Stimulated activated CD4-positive, alpha-beta T cell treated with anti-CD3 and anti-CD28 coated beads, TNF-alpha, amount 100 ng/mL, for 24 hours (primary cell): ENCODE measurements at regions not wholly inside any gene's neighbourhood (a gene's known extent, or its start where the extent isn't known, plus 50 kb on each side); places are given as distances from the start of the nearest gene placed in this dataset.
"Not testable (repeated sequence)": the region's sequence is repeated elsewhere in the genome, so short reads cannot be mapped to it uniquely, and the experiment has no call there.

Source experiments
- DNase-seq, 3 experiments: peaks; one replicate each; pipeline ENCODE4 v3.0.0-alpha.2; 2020; ENCODE audit warnings: low read depth in 3 of 3

GRCh38 chr21:35504277-35504676 is 455.2 kb upstream of the RUNX1 start:
- DNase-seq = no peak

- no peak for DNase-seq
Observed at GRCh38 chr21:35503671-35504070, 454.6 kb upstream of the RUNX1 start.

- no peak for DNase-seq
Observed at GRCh38 chr21:35502821-35503220, 453.7 kb upstream of the RUNX1 start.

GRCh38 chr21:35497522-35497921 is 448.4 kb upstream of the RUNX1 start:
- not testable (repeated sequence) for DNase-seq

DNA sequence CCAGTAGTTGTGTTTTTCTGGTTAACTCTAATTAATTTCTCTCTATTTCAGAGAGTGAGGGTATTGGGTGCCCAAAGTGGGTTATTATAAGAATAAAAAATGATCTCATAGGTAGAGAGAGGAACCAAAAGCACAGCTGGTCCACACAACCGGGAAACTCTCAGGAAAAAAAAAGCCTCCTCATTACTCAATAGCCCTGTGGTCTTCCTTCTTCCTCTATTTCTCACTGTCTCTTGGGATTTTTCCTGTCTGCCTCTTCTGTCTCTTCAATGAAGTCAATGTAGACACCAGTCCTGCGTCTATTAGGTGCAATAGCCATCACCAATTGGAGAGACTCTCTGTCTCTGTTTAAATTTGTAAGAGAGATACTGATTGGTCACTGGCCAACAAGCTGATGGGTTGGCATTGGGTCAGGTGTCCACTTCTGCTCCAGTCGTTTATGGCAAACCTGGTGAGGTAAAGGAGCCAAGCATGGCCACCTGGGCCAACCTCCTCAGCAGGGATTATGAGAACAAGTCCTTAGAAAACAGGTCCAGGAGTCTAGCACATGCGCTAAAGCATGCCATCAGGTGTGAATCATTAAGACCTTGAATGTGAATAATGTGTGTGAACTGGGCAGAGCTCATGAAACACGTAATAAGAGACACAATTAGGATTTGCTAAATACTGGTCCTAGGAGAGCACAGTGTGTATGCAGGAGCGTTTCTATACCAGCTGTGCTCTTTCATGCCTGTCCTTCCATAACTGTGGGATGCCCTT is 443.0 kb upstream of the RUNX1 start:
- no peak for DNase-seq

DNA sequence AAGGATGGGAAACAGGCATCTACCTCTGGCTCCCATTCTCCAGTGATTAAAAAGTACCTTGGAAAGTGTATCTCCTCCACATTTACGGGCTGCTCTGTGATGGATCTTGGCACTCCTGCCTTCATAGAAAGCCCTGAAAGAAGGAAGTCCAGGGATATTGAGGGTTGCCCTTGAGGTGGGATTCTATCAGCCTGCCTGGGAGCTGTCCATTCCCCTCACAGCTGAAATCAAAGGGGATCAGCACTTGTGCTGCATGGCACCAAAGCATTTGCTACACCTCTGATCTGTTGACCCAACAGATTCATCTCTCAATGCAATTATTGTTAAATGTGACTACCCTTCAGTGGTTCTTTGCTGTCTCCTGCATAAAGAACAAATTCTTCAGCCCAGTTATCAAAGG is 442.0 kb upstream of the RUNX1 start:
- DNase-seq = no peak

DNA sequence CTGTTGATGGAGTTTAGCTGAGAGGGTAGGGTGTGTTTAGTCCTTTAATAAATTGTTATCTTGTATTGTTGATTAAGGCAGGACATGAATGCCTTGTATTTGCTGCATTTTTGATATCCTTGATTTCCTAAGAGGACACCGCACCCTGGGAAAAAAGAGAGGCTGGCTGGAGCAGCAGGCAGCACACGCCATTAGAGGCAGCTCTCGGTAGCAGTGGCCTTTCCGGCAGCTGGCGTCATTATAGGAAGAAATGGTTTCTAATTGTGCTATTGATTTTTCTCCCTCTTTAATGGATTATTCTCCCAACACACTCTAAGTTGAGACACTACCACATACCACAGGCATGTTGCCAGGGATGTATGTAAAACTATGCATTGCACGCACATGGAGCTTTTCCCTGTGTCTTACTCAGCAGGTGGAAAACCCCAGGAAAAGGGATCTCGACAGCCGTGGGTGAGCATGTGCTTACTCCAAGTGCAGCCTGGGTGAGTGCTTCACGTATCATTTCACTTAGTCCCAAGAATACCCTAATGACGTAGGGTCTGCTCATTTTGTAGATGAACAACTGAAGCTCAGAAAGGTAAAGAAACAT is 440.4 kb upstream of the RUNX1 start:
- no peak for DNase-seq

GRCh38 chr21:35488946-35489345 is 439.8 kb upstream of the RUNX1 start:
- no peak for DNase-seq

- DNase-seq = no peak
Observed at GRCh38 chr21:35485364-35485763, 436.3 kb upstream of the RUNX1 start.

DNA sequence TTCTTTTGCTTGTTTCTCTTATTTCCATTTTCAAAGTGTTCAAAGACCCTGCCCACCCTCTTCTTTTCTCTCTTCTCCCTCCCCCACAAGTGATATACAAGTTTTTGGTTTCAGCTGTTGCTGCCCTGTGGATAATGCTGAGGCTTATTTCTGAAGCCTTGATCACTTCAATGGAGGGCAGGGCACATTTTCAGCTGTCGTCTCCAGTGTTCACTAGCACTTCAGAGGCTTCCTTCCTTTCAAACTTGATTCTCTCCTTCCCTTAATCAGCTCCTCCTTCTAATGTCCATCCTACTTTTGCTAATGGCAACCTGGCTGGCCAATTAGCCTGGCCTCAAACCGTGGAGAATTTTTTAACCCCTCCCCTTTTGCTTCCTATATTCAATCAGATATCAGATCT is 435.7 kb upstream of the RUNX1 start:
- DNase-seq = no peak

- no peak for DNase-seq
Observed at GRCh38 chr21:35484032-35484431, 434.9 kb upstream of the RUNX1 start.

DNA sequence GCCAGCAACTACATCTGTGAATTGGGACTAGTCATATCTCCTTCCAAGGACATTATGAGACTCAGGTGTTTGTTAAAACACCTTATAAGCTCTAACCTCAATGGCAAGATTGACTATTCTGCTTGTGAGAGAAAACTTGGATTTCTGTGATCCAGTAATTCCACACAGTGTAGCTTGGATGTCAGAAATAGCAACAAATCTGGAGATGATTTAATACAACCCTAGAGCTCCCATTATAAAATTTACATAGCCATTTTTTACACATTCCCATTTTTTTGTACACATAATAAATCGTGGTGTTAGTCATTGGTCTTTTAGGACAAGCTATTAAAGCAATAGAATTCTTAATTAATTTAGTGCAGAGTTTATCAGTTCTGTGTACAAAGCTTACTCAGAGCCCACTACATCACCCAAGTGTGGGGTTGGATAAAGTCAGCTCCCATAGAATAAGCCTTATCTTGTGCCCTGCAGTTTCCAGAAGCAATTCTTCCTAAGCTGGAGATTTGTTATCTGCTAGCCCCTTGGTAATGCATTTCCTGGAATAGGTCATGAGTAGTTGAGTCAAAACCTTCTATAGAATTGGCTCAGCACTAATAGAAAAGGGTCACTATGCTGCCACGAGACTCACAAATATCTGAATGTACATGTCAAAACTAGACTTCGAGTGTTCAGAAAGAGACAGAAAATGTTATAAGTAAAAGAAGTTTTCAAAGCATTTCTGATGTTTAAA is 434.0 kb upstream of the RUNX1 start:
- no peak for DNase-seq

DNA sequence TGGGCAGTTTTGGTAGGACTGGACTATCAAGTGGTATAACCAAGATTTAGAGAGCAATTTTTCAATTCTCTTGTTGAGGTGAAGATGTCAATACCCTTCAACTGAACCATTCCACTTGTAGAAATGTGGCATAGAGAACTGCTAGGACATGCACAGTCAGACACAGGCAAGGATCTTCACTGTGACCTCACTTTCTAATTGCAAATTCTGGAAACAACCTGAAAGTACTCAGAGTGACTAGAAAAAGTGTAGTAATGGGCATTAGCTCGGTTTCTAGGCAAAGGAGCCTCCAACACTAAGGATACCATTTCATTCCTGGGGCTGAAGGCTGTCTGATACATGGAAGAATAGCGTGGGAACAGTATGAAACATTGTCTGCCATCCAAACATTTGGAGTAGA is 433.0 kb upstream of the RUNX1 start:
- no peak for DNase-seq

GRCh38 chr21:35481005-35481404 is 431.9 kb upstream of the RUNX1 start:
- no peak for DNase-seq

DNA sequence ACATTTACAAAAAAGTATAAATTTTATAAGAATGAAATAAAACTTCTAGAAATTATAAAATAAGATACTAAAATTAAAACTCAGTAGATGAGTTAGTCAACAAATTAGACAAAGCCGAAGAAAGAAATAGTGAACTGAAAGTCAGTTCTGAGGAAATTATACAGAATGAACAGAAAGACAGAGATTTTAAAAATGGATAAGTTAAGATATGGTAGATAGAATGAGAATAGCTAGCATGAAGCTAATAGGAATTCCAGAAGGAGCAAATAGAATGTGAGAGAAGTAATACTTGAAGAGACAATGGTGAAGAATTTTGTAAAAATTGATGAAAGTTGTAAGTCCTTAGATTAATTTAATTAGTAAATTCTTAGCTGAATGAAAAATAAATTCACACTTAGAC is 430.4 kb upstream of the RUNX1 start:
- no peak for DNase-seq

DNA sequence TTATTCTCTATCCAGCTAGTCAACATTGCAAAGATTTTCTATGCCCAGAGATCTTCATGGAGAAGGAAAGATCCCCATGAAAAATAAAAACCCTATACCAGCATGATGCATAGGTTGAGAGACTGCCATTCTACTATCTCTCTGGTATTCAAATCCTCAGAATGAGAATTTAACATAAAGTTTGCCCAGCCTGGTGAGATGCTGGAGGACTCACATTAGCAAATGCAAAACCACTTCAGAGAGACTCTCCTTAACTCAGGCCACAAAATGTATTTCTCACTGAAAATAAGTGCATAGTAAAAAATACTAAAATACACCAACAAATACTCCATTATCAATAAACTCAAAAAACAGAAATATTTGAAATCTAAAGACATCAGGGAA is 430.0 kb upstream of the RUNX1 start:
- no peak for DNase-seq

- DNase-seq = no peak
Observed at GRCh38 chr21:35478161-35479064, 429.3 kb upstream of the RUNX1 start.

DNA sequence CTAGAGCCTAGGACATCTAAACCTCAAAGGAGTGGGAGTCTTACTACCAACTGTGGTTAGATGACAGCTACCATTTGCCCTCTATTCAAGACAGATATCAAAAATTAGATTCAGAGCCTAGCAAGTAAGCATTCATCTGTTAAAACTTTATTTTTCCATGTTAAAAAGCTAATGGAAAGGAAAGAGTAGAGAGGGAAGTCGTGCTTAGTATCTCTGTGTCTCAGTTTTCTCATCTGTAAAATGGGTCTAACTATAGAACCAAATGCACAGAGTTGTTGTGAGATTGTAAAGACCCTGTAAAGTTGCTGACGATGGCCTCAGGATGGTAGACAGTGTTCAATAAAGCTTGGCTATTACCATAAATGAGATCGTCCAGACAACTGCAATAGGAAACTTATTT is 428.5 kb upstream of the RUNX1 start:
- no peak for DNase-seq

DNA sequence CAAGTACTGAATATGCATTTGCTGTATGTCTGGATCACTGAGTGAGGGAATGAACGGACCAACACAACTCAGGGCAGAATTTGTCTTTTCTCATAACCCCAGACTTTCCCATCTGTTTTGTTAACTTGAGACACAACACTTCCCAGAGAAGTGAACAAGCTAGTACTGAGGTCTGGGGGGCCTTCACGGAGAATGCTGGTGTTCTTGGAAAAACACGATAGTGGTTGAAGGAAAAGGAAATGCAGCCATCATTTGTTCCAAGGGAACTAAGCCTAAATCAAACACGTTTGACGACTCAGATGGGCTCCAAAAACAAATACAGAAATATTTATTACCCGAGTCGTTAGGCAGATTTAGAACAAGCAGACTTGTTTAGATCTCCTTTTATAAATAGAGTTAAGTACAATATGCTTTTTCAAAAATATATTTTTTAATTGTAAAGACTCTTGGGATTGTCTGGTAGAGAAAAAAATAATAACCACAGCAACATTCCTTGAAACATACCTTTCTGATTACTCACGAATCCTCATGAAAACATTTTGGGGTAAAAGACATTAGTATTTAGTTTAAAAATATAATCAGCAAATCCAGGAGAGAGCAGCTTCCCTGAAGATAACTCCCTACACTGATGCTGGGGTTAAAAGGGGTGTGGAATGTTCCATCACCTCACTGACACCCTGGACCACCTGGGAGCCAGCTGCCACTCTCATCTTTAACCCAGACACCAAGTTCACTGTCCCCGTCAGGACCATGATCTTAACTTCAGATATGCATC is 427.7 kb upstream of the RUNX1 start:
- DNase-seq = no peak

DNA sequence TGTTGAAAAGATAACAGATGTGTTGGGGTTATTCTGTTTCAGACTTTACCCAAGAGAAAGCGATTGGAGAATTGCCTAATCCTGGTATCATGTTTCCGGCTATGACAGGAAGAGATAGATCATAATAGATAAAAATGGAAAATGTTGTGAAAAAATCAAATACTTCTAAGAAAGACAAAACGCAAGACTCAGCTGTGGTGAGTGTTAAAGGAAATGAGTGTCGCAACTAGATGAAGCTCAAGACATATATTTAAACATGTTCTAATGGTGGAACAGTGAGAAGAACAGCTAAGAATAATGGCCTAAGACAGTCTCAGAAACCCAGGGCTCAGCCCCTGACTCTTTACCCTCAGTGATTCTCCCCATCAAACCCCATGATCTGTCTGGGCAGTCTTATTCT is 426.7 kb upstream of the RUNX1 start:
- no peak for DNase-seq

- no peak for DNase-seq
Observed at GRCh38 chr21:35475009-35475408, 425.9 kb upstream of the RUNX1 start.
